Right atrium auricular region (tissue), 2 donors: ENCODE measurements at regions not wholly inside any gene's neighbourhood (a gene's known extent, or its start where the extent isn't known, plus 50 kb on each side); places are given as distances from the start of the nearest gene placed in this dataset.

Experiments used
- DNase-seq: peaks from one replicate; pipeline ENCODE4 v3.0.0-alpha.2; 2019; ENCODE audit warnings: low spot score
- H3K27ac ChIP-seq, 2 donors: fragments of 200-600 bp; sonication (generic); 1 replicate in 1 of 2; 2 replicates in 1 of 2; pipeline ENCODE4 v1.5.1; 2016 to 2019
- H3K27me3 ChIP-seq, 2 donors: fragments of 200-600 bp; sonication (generic); one replicate each; pipeline versions ENCODE4 v1.5.1 to v1.6.0; 2017 to 2019
- H3K36me3 ChIP-seq: fragments of 200-600 bp; sonication (generic); one replicate; pipeline ENCODE4 v1.5.1; 2016
- H3K4me1 ChIP-seq, 2 donors: fragments of 200-600 bp; sonication (generic); one replicate each; pipeline versions ENCODE4 v1.5.1 to v1.6.0; 2017 to 2019
- H3K4me3 ChIP-seq, 2 donors: fragments of 200-600 bp; sonication (generic); 1 replicate in 1 of 2; 2 replicates in 1 of 2; pipeline ENCODE4 v1.5.1; 2017 to 2019; ENCODE audit warnings: mild to moderate bottlenecking in 1 of 2, moderate library complexity in 1 of 2
- H3K9me3 ChIP-seq, 2 donors: fragments of 200-600 bp; sonication (generic); one replicate each; pipeline ENCODE4 v1.5.1; 2019
- TF ChIP-seq, protein P1 (sequence below), 2 donors: fragments of 200-600 bp; sonication (generic); IDR thresholded peaks; one replicate each; pipeline ENCODE4 v1.5.1; 2019; ENCODE audit warnings: antibody characterized with exemption in 2 of 2

- Histone ChIP-seq H3K36me3 (no peaks in the 10 kb centered on the region), H3K4me3 (no peak overlapping the region), H3K4me1 (peaks cover 0 to 8% of the 10 kb centered on the region in 2 donors), H3K27me3 (no peaks in the 10 kb centered on the region), H3K27ac (no peak overlapping the region), H3K9me3 (no peaks in the 10 kb centered on the region)
- TF ChIP-seq, protein P1, sequence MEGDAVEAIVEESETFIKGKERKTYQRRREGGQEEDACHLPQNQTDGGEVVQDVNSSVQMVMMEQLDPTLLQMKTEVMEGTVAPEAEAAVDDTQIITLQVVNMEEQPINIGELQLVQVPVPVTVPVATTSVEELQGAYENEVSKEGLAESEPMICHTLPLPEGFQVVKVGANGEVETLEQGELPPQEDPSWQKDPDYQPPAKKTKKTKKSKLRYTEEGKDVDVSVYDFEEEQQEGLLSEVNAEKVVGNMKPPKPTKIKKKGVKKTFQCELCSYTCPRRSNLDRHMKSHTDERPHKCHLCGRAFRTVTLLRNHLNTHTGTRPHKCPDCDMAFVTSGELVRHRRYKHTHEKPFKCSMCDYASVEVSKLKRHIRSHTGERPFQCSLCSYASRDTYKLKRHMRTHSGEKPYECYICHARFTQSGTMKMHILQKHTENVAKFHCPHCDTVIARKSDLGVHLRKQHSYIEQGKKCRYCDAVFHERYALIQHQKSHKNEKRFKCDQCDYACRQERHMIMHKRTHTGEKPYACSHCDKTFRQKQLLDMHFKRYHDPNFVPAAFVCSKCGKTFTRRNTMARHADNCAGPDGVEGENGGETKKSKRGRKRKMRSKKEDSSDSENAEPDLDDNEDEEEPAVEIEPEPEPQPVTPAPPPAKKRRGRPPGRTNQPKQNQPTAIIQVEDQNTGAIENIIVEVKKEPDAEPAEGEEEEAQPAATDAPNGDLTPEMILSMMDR (IDR thresholded peaks at IDR 0.05), result no peak
- no peak for DNase-seq
Measured at GRCh38 chr9:96052686-96053085, 177.2 kb downstream of the ERCC6L2 start.

- H3K4me1 ChIP-seq, result peaks cover 0 to 8% of the 10 kb centered on the region in 2 donors
- no peaks in the 10 kb centered on the region for H3K9me3 ChIP-seq
- DNase-seq, result no peak
- H3K27me3 ChIP-seq, result no peaks in the 10 kb centered on the region
- H3K36me3 ChIP-seq, result no peaks in the 10 kb centered on the region
- no peak overlapping the region for H3K27ac ChIP-seq
- H3K4me3 ChIP-seq, result no peak overlapping the region
- TF ChIP-seq, protein P1 (IDR thresholded peaks at IDR 0.05), result no peak
Measured at GRCh38 chr9:96051423-96051822, 175.9 kb downstream of the ERCC6L2 start.

DNA sequence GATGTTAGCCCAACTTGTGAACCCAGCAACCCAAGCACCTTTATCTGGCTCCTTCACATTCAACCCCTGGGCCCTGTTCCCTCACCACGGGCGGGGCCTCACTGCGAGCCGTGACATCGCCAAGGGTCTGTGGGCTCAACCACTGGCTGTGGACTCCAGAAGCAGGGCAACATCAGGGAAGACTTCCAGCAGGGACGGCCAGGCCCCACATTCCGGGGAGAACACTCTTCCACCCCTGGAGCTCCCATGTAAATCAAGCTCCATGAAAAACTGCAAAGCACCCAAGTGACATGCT is 175.3 kb downstream of the ERCC6L2 start:
- Histone ChIP-seq H3K27me3 (no peaks in the 10 kb centered on the region), H3K27ac (no peak overlapping the region), H3K9me3 (no peaks in the 10 kb centered on the region), H3K36me3 (no peaks in the 10 kb centered on the region), H3K4me1 (peaks cover 0 to 8% of the 10 kb centered on the region in 2 donors), H3K4me3 (no peak overlapping the region)
- TF ChIP-seq, protein P1 (IDR thresholded peaks at IDR 0.05), result no peak
- no peak for DNase-seq

DNA sequence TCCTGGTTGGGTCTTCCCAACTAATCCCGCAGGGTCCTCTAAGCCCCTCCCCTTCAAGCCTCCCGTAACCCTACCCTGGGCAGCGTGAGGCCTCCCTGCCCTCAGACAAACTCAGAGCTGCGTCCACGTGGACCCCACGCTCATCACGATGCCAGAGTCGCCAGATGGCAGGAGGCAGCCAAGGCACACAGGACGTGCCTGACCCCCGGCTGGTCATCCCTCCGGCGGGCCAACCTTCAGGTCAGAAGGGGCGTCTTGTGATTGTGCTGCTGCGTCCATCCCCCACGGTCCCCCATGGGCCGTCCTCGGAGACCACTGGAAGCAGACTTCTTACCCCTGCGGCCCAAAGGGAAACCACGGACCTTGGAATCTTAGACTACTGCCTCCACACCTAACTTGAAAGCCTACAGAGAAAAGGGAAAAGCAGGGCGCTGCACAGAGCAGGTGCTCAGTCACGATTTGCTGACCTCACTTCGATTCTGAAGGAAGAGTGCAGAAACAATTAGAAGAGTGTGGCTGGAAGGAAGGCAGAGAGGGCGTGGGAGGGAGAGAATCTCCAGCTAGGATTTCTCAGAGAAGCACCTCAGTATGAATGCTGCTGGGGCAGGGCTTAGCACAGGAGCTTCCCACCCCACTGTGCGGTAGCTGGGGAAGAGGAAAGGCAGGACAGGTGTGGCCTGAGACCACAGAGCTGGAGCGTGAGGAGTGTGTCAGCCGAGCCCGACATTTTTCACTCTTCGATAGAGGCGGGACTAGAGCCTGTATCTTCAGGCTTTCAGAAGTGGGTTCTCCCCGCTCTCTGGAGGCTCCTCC is 174.8 kb downstream of the ERCC6L2 start:
- H3K9me3 ChIP-seq, result no peaks in the 10 kb centered on the region
- H3K27ac ChIP-seq, result no peak overlapping the region
- DNase-seq, result no peak
- H3K27me3 ChIP-seq, result no peaks in the 10 kb centered on the region
- peaks cover 0 to 8% of the 10 kb centered on the region in 2 donors for H3K4me1 ChIP-seq
- H3K4me3 ChIP-seq, result no peak overlapping the region
- TF ChIP-seq, protein P1 (IDR thresholded peaks at IDR 0.05), result no peak
- H3K36me3 ChIP-seq, result no peaks in the 10 kb centered on the region

- no peaks in the 10 kb centered on the region for H3K27me3 ChIP-seq
- DNase-seq, result no peak
- H3K4me3 ChIP-seq, result peak overlapping the region in 1 of 2 donors; percentile 14
- TF ChIP-seq, protein P1 (IDR thresholded peaks at IDR 0.05), result no peak
- peak overlapping the region; percentile 46 to 61 for H3K27ac ChIP-seq
- H3K4me1 ChIP-seq, result peaks cover 0 to 8% of the 10 kb centered on the region in 2 donors
- H3K9me3 ChIP-seq, result no peaks in the 10 kb centered on the region
- H3K36me3 ChIP-seq, result no peaks in the 10 kb centered on the region
Measured at GRCh38 chr9:96048956-96049831, 173.7 kb downstream of the ERCC6L2 start.
